ENCODE measurements at regions not wholly inside any gene's neighbourhood (a gene's known extent, or its start where the extent isn't known, plus 50 kb on each side); places are given as distances from the start of the nearest gene placed in this dataset.

- ATAC-seq = no peak
- H3K4me1 ChIP-seq (ENCODE audit: low read depth) = no peaks in the 10 kb centered on the region
- intact Hi-C loops (cut with DNase I, micrococcal nuclease) = no loop called here
Observed at GRCh38 chrX:124814106-124814505, 467.7 kb downstream of the SH2D1A start.

GRCh38 chrX:124818033-124818432, 471.7 kb downstream of the SH2D1A start:
- DNase-seq = no peak
- H3K9me3 ChIP-seq = no peaks in the 10 kb centered on the region
- TF ChIP-seq CTCF (IDR thresholded peaks at IDR 0.05) = no peak
- H3K36me3 ChIP-seq (ENCODE audit: low read depth) = no peaks in the 10 kb centered on the region
- no peak overlapping the region for H3K4me3 ChIP-seq
- no peak for ATAC-seq
- intact Hi-C loops (cut with DNase I, micrococcal nuclease) = no loop called here
- no peaks in the 10 kb centered on the region for H3K4me1 ChIP-seq (ENCODE audit: low read depth)

More at GRCh38 chrX:124814106-124814505, 467.7 kb downstream of the SH2D1A start:
- Histone ChIP-seq H3K9me3 (no peaks in the 10 kb centered on the region), H3K36me3 (ENCODE audit: low read depth) (no peaks in the 10 kb centered on the region), H3K4me3 (no peak overlapping the region)
- no peak for DNase-seq
- no peak for TF ChIP-seq CTCF (IDR thresholded peaks at IDR 0.05)

GRCh38 chrX:124818764-124819163, 472.4 kb downstream of the SH2D1A start:
- Histone ChIP-seq H3K4me1 (ENCODE audit: low read depth) (no peaks in the 10 kb centered on the region), H3K36me3 (ENCODE audit: low read depth) (no peaks in the 10 kb centered on the region), H3K9me3 (no peaks in the 10 kb centered on the region), H3K4me3 (no peak overlapping the region)
- intact Hi-C loops (cut with DNase I, micrococcal nuclease) = no loop called here
- no peak for TF ChIP-seq CTCF (IDR thresholded peaks at IDR 0.05)
- ATAC-seq (no peak), DNase-seq (no peak)

GRCh38 chrX:124820738-124821137, 474.4 kb downstream of the SH2D1A start:
- no peaks in the 10 kb centered on the region for H3K4me1 ChIP-seq (ENCODE audit: low read depth)
- intact Hi-C loops (cut with DNase I, micrococcal nuclease) = no loop called here
- no peaks in the 10 kb centered on the region for H3K36me3 ChIP-seq (ENCODE audit: low read depth)
- H3K9me3 ChIP-seq = no peaks in the 10 kb centered on the region
- no peak overlapping the region for H3K4me3 ChIP-seq
- TF ChIP-seq CTCF (IDR thresholded peaks at IDR 0.05) = no peak
- DNase-seq = no peak
- ATAC-seq = no peak

GRCh38 chrX:124827258-124827845, 481.0 kb downstream of the SH2D1A start:
- intact Hi-C loops (cut with DNase I, micrococcal nuclease) = no loop called here
- no peaks in the 10 kb centered on the region for H3K4me1 ChIP-seq (ENCODE audit: low read depth)
- H3K36me3 ChIP-seq (ENCODE audit: low read depth) = no peaks in the 10 kb centered on the region
- no peaks in the 10 kb centered on the region for H3K9me3 ChIP-seq
- ATAC-seq (no peak), DNase-seq (no peak)
- TF ChIP-seq CTCF (IDR thresholded peaks at IDR 0.05) = no peak
- H3K4me3 ChIP-seq = no peak overlapping the region

- ATAC-seq (no peak), DNase-seq (no peak)
- no peak for TF ChIP-seq CTCF (IDR thresholded peaks at IDR 0.05)
- Histone ChIP-seq H3K36me3 (ENCODE audit: low read depth) (no peaks in the 10 kb centered on the region), H3K4me3 (no peak overlapping the region), H3K9me3 (no peaks in the 10 kb centered on the region), H3K4me1 (ENCODE audit: low read depth) (no peaks in the 10 kb centered on the region)
- intact Hi-C loops (cut with DNase I, micrococcal nuclease) = no loop called here
Observed at GRCh38 chrX:124829930-124830329, 483.6 kb downstream of the SH2D1A start.
